ENCODE measurements at regions not wholly inside any gene's neighbourhood (a gene's known extent, or its start where the extent isn't known, plus 50 kb on each side); places are given as distances from the start of the nearest gene placed in this dataset.
A peak's percentile ranks its signal among the peaks of the same experiment; 100 is the strongest.
"Not testable (repeated sequence)": the region's sequence is repeated elsewhere in the genome, so short reads cannot be mapped to it uniquely, and the experiment has no call there.

DNA sequence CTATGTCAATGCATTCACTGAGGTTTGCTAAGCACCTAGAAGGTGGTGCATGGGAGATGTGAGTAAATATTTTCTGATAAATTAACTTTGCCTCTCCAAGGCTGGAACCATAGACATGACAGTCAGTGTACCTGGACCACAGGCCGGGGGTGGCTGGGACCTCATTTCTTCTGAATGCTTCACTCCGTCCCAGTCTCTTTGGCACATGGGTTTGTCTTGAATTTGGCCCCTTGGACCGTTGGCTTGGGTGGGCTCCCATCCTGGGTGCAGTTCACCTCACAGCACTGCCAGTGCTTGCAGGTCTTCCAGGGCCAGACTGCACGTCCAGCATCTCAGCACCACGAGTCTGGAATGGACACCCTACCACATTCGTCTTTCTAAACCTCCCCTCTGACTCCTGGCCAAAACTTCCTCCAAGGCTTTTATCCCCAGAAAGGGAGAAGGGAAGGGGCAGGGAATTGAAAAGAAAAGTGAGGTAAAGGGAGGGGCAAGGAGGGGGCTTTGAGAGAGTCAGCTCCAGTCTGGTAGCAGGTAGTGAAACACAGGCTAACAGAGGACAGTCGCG is 267.8 kb downstream of the MED10 start:
- no peak for DNase-seq (ENCODE audit: low read depth, low spot score)

GRCh38 chr5:6108981-6109825 is 269.1 kb downstream of the MED10 start:
- no peak for DNase-seq (ENCODE audit: low read depth, low spot score)

- no peak for DNase-seq (ENCODE audit: low read depth, low spot score)
These were observed 269.9 kb downstream of the MED10 start for GRCh38 chr5:6108540-6108848.

DNA sequence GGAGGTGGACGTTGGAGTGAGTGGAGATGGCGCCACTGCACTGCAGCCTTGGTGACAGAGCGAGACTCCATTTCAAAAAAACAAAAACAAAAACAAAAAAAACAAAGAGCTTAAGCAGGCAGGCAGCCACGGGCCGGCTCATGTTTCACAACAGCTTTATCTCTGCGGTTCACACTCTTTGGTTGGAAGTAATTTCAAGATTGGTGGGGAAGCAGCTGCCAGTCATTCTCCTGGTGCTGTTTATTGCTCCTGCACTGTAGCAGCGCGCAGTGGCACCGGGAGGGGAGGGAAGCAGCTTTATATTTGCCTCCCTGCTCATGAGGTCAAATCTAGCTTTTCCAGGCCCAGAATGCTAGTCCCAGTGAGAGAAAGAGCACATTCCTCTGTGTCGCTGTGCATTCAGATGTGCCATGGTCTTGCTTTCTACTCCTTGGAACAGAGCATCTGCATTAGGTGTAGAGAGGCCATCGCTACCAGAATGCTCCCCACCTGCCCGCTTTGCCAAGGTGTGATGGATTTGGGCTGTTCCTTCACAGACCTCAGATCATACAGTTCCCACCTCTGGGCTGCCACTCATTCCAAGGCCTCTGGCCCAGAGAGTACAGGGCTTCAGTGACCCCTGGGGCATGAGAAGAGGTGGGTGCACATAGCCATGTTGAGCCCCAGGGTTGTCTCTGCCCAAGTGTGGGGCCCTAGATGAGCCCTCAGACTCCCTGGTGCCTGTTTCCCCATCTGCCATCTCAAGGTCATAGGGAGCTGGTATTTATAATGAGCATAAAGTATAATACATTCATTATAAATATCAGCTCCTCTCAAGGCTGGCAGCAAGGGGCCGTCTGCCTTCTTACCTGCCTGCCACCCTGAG is 270.4 kb downstream of the MED10 start:
- DNase-seq (ENCODE audit: low read depth, low spot score) = no peak

DNA sequence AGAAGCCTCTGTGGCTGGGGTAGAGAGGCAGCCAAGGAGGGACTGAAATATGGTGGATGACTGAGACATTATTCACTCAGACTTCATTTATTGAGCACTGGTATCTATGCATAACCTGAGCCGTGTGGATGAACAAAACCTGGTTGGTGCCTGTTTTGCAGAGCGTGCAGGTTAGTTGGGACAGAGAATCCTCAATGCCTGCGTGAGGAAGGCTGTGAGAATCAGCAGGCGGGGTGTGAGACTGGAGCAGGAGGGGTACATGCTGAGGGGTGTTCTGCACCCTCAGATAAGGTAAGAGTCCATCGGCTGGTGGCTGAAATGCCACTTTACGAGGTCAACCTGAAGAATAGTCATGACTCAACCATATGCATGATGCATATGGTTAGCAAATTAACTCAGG is 271.6 kb downstream of the MED10 start:
- no peak for DNase-seq (ENCODE audit: low read depth, low spot score)

DNA sequence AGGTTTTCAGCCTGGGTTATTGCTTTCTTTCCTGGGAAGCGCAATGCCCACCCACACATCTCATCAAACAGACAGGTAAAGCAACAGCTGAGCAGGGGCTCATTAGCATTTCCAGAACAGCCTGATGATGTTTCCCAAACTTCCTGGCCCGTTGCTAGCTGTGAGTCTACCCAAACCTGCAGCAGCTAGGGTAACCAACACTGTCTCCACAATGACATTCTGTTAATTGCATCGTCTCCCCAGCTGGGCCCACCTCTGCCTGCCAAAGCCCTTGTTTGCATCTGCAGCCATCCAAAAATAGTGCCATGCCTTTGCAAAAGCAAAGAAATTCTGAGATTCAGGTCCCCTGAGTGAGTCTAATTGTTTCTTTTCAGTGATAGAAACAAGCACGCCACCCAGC is 273.0 kb downstream of the MED10 start:
- DNase-seq (ENCODE audit: low read depth, low spot score) = no peak

- DNase-seq (ENCODE audit: low read depth, low spot score) = no peak
These were observed 282.2 kb downstream of the MED10 start for GRCh38 chr5:6096101-6096500.

DNA sequence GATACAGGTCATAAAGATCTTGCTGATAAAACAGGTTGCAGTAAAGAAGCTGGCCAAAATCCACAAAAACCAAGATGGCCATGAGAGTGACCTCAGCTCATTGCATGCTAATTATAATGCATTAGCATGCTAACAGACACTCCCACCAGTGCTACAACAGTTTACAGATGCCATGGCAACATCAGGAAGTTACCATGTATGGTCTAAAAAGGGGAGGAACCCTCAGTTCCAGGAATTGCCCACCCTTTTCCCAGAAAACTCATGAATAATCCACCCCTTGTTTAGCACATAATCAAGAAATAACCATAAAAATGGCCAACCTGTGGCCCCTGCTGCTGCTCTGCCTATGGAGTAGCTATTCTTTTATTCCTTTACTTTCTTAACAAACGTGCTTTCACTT is 284.2 kb downstream of the MED10 start:
- DNase-seq (ENCODE audit: low read depth, low spot score) = not testable (repeated sequence)

- DNase-seq (ENCODE audit: low read depth, low spot score) = no peak
These were observed 287.5 kb downstream of the MED10 start for GRCh38 chr5:6090838-6091237.

GRCh38 chr5:6090079-6090654 is 288.2 kb downstream of the MED10 start:
- no peak for DNase-seq (ENCODE audit: low read depth, low spot score)

DNA sequence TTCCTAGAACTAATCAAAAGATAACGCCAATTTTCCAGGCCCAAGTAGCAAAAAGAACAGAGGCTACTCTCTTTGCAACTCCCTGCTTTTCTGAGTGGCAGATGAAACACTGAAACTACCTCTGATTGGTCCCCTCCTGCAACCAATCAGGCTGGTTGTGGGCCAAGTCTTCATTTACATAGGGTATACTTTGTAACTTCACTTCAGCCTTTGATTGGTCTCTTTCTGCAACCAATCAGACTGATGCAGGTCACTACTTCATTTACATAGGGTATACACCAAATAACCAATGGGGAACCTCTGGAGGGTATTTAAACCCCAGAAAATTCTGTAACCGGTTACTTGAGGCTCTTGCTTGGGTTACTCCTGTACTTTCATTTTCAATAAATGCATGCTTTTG is 289.6 kb downstream of the MED10 start:
- no peak for DNase-seq (ENCODE audit: low read depth, low spot score)

DNA sequence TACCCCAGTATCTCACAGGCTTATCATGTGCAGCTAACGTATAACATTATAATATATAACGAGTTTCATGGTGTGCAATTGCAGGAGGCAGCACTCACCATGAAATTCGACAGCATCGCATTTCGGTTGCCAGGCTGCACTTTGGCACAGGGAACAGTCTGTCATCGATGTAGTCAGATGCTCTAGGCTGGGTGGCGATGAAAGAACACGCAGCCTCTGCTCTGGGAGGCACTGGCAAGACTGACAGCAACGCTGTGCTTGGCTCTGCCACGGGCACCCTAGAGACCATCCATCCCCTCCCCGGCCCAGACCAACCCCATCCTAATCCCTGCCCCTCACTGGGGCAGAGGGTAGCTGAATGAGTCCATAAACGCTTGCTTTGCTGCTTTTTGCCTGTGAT is 290.8 kb downstream of the MED10 start:
- DNase-seq (ENCODE audit: low read depth, low spot score) = no peak

DNA sequence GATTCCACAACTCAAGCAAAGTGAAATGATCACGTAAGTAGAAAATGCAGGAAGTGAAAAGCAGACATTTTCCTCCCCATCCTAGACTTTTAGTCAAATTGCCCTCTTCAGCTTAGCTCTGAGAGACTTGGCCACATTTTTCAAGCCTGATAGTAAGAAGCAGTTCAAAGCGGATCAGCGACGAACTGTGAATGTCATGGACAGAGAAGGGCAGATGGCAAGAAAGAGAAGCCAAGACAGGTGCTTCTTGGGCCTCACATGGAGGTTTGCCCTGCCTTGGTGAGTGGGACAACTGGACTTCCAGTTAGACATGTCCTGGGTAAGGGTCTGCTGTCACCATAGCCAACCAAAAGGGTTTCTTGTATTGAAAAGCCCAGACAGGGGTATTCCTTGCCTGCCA is 291.5 kb downstream of the MED10 start:
- DNase-seq (ENCODE audit: low read depth, low spot score) = no peak

DNA sequence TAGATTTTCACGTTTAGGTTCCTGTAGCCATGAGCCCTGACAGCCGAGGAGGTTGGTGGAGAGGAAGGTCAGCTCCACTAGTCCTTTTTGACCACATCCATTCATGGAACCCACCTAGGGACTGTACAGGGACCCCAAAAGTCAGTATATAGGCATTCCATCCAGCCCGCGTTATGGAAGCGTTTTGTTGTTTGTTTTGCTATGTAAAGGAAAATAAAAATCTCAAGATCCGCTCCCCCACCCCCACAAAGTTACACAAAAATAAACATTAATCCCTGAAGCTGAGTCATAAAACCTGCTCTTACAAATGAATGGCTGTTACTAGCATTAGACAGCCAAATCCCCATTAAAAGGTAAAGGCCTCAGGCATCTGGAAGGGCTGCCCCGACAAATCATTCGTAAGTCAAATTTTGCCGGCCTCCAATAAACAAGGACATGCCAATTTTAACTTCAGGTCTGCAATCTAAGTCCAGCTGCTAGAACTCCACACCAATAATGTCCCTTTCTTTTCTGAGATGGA is 292.9 kb downstream of the MED10 start:
- DNase-seq (ENCODE audit: low read depth, low spot score) = no peak

DNA sequence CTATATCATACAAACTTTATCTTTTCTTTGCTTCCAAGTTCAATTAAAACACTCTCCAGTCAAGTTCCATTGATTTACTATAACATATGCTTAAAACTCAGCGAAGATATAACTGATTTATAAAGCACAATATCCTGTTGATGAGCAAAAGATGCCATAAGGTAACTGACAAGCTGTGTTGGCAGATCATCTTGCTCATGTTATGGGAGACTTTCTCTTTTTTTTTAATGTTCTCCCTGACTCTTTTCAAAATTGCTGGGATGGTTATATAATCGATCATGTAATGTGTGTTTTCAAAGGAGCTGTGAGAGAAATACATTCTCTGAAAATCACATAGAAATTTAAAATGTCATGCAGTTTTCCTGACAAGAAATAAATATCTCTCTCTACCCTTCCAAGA is 293.5 kb downstream of the MED10 start:
- DNase-seq (ENCODE audit: low read depth, low spot score) = no peak

GRCh38 chr5:6084376-6084775 is 294.0 kb downstream of the MED10 start:
- no peak for DNase-seq (ENCODE audit: low read depth, low spot score)

GRCh38 chr5:6083311-6083978 is 294.9 kb downstream of the MED10 start:
- DNase-seq (ENCODE audit: low read depth, low spot score) = peak; percentile 4

- DNase-seq (ENCODE audit: low read depth, low spot score) = no peak
These were observed 295.7 kb downstream of the MED10 start for GRCh38 chr5:6082685-6083084.

GRCh38 chr5:6081727-6082210 is 296.6 kb downstream of the MED10 start:
- no peak for DNase-seq (ENCODE audit: low read depth, low spot score)

- no peak for DNase-seq (ENCODE audit: low read depth, low spot score)
These were observed 297.2 kb downstream of the MED10 start for GRCh38 chr5:6080930-6081726.

DNA sequence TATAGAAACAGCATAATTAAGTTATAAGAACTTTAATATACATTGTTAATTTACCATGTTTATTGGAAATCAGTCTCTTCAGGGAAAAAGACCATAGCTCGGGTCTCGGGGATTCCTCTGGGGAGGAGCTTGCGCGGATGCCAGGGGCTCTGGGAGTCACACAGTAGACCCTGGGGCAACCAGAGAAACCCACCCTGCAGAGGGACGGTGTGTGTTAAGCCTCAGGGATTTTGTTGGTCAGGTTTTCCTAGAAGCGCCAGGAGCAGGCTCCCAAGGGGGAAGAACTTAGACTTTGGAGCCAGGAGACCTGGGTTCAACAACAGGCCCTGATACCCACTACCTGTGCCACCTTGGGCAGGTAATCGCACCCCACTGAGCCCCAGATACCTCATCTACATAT is 297.9 kb downstream of the MED10 start:
- no peak for DNase-seq (ENCODE audit: low read depth, low spot score)

All from ELF-1 (cell line).